Transverse colon (tissue), 4 donors: ENCODE measurements at regions not wholly inside any gene's neighbourhood (a gene's known extent, or its start where the extent isn't known, plus 50 kb on each side); places are given as distances from the start of the nearest gene placed in this dataset.

Experiments used
- DNase-seq: peaks from one replicate; pipeline ENCODE4 v3.0.0-alpha.2; 2019
- H3K27ac ChIP-seq, 4 donors: fragments of 200-600 bp; sonication (generic); 2 replicates each; pipeline ENCODE4 v1.5.1; 2016 to 2018; ENCODE audit warnings: inconsistent platforms in 4 of 4
- H3K27me3 ChIP-seq: fragments of 200-600 bp; sonication (generic); 2 replicates; pipeline ENCODE4 v1.5.1; 2017; ENCODE audit warnings: inconsistent platforms
- H3K36me3 ChIP-seq, 4 donors: fragments of 200-600 bp; sonication (generic); 2 replicates each; pipeline ENCODE4 v1.5.1; 2017 to 2019; ENCODE audit warnings: inconsistent platforms in 4 of 4
- H3K4me1 ChIP-seq, 4 donors: fragments of 200-600 bp; sonication (generic); 2 replicates each; pipeline ENCODE4 v1.5.1; 2017 to 2020; ENCODE audit warnings: inconsistent platforms in 4 of 4
- H3K4me3 ChIP-seq, 4 donors: fragments of 200-600 bp; sonication (generic); 1 replicate in 1 of 4; 2 replicates in 3 of 4; pipeline versions ENCODE4 v1.5.1 to v1.6.1; 2017 to 2019; ENCODE audit warnings: inconsistent platforms in 4 of 4
- H3K9me3 ChIP-seq, 2 donors: fragments of 200-600 bp; sonication (generic); 2 replicates each; pipeline ENCODE4 v1.5.1; 2017 to 2019; ENCODE audit warnings: inconsistent platforms in 2 of 2
- CTCF ChIP-seq, 5 experiments: fragments of 200-600 bp in 3 of 5; fragments of 450-650 bp in 2 of 5; sonication (generic) in 3 of 5; IDR thresholded peaks; 1 replicate in 2 of 5; 2 replicates in 3 of 5; pipeline ENCODE4 v1.5.1; 2016 to 2017; ENCODE audit warnings: antibody characterized with exemption in 5 of 5, inconsistent platforms in 3 of 5, mild to moderate bottlenecking in 2 of 5, moderate library complexity in 1 of 5
- EP300 ChIP-seq: sonication (generic); formaldehyde crosslinking; IDR thresholded peaks from one replicate; pipeline ENCODE4 v1.6.1; 2017; ENCODE audit warnings: antibody characterized with exemption, low read depth
- POLR2A ChIP-seq: fragments of 450-650 bp; IDR thresholded peaks from one replicate; pipeline ENCODE4 v1.6.1; 2016; ENCODE audit warnings: antibody characterized with exemption, mild to moderate bottlenecking, moderate library complexity
- POLR2AphosphoS5 ChIP-seq, 3 donors: sonication (generic); formaldehyde crosslinking; IDR thresholded peaks; one replicate each; pipeline ENCODE4 v1.6.1; 2016; ENCODE audit warnings: antibody characterized with exemption in 3 of 3
- WGBS, 2 donors: methylation state at CpG; one replicate each; pipeline ENCODE4 v1.1.5; 2018; ENCODE audit warnings: low coverage in 1 of 2; 5-methylcytosine and 5-hydroxymethylcytosine counted together
- in situ Hi-C, 4 donors: fragments of 200-750 bp; cut with MboI; loops; one replicate each; pipeline versions ENCODE4 v1.15.0 to v1.15.1; 2017; ENCODE audit warnings: low sequenced_read_pairs in 3 of 4, low pct_ligation_motif_present in 1 of 4, low pct_unique_long_range_greater_than_20kb in 1 of 4
- intact Hi-C: fragments of 100-400 bp; cut with DNase I; formaldehyde crosslinking; loops from one replicate; pipeline ENCODE4 v1.15.1; 2023; ENCODE audit warnings: low total_unique reads

- no peaks in the 10 kb centered on the region for H3K9me3 ChIP-seq
- intact Hi-C loops (no loop called here), in situ Hi-C loops (no loop called here)
- TF ChIP-seq POLR2AphosphoS5 (IDR thresholded peaks at IDR 0.05) (no peak), EP300 (no peak), CTCF (IDR thresholded peaks at IDR 0.05) (no peak), POLR2A (no peak)
- H3K4me1 ChIP-seq = no peaks in the 10 kb centered on the region
- H3K36me3 ChIP-seq = no peaks in the 10 kb centered on the region
- no peak overlapping the region for H3K27ac ChIP-seq
- H3K27me3 ChIP-seq = no peaks in the 10 kb centered on the region
- DNase-seq = no peak
- 20 to 39% methylated on average over 2 of the region's 2 CpGs for WGBS, 2 donors
- no peak overlapping the region for H3K4me3 ChIP-seq
Measured at GRCh38 chrX:20995829-20996228, 378.4 kb upstream of the CNKSR2 start.

- H3K27me3 ChIP-seq = no peaks in the 10 kb centered on the region
- 81 to 100% methylated on average over 1 to 3 of the region's 3 CpGs for WGBS, 2 donors
- in situ Hi-C loops (no loop called here), intact Hi-C loops (no loop called here)
- H3K36me3 ChIP-seq = no peaks in the 10 kb centered on the region
- H3K9me3 ChIP-seq = no peaks in the 10 kb centered on the region
- DNase-seq = no peak
- H3K27ac ChIP-seq = no peak overlapping the region
- H3K4me3 ChIP-seq = no peak overlapping the region
- TF ChIP-seq POLR2AphosphoS5 (IDR thresholded peaks at IDR 0.05) (no peak), EP300 (no peak), POLR2A (no peak), CTCF (IDR thresholded peaks at IDR 0.05) (no peak)
- no peaks in the 10 kb centered on the region for H3K4me1 ChIP-seq
Measured at GRCh38 chrX:20989361-20989760, 384.9 kb upstream of the CNKSR2 start.

GRCh38 chrX:20988804-20989203, 385.4 kb upstream of the CNKSR2 start:
- H3K9me3 ChIP-seq = no peaks in the 10 kb centered on the region
- WGBS, 2 donors = 80% methylated on average over 2 of the region's 2 CpGs; no CpG with 5 or more reads in 1 of the 2 donors
- H3K27ac ChIP-seq = no peak overlapping the region
- no peak for DNase-seq
- no peaks in the 10 kb centered on the region for H3K36me3 ChIP-seq
- no peaks in the 10 kb centered on the region for H3K27me3 ChIP-seq
- no peaks in the 10 kb centered on the region for H3K4me1 ChIP-seq
- intact Hi-C loops = no loop called here
- H3K4me3 ChIP-seq = no peak overlapping the region
- in situ Hi-C loops = no loop called here
- TF ChIP-seq CTCF (IDR thresholded peaks at IDR 0.05) = no peak
- TF ChIP-seq POLR2A = no peak
- TF ChIP-seq POLR2AphosphoS5 (IDR thresholded peaks at IDR 0.05) = no peak
- no peak for TF ChIP-seq EP300

- H3K27ac ChIP-seq = no peak overlapping the region
- no peak for DNase-seq
- H3K4me3 ChIP-seq = no peak overlapping the region
- WGBS, 2 donors = 64 to 75% methylated on average over 1 to 3 of the region's 3 CpGs
- TF ChIP-seq CTCF (IDR thresholded peaks at IDR 0.05) = no peak
- TF ChIP-seq EP300 = no peak
- no peak for TF ChIP-seq POLR2AphosphoS5 (IDR thresholded peaks at IDR 0.05)
- TF ChIP-seq POLR2A = no peak
- H3K36me3 ChIP-seq = no peaks in the 10 kb centered on the region
- in situ Hi-C loops = no loop called here
- H3K9me3 ChIP-seq = no peaks in the 10 kb centered on the region
- H3K27me3 ChIP-seq = no peaks in the 10 kb centered on the region
- intact Hi-C loops = no loop called here
- no peaks in the 10 kb centered on the region for H3K4me1 ChIP-seq
Measured at GRCh38 chrX:20988118-20988517, 386.1 kb upstream of the CNKSR2 start.
